ENCODE measurements at regions not wholly inside any gene's neighbourhood (a gene's known extent, or its start where the extent isn't known, plus 50 kb on each side); places are given as distances from the start of the nearest gene placed in this dataset.
"Not testable (repeated sequence)": the region's sequence is repeated elsewhere in the genome, so short reads cannot be mapped to it uniquely, and the experiment has no call there.

- H3K9me3 ChIP-seq (replicated peaks) = no peaks in the 10 kb centered on the region
- no peaks in the 10 kb centered on the region for H3K4me1 ChIP-seq
- no peak overlapping the region for H3K4me3 ChIP-seq
- H3K27me3 ChIP-seq = no peaks in the 10 kb centered on the region
- no peak overlapping the region for H3K27ac ChIP-seq
- no peaks in the 10 kb centered on the region for H3K36me3 ChIP-seq
- peak in 1 of 2 experiments; percentile 9 for DNase-seq
Measured at GRCh38 chr7:121546632-121547543, 150.8 kb upstream of the FAM3C start.

- no peaks in the 10 kb centered on the region for H3K9me3 ChIP-seq (replicated peaks)
- no peak for DNase-seq
- no peak overlapping the region for H3K27ac ChIP-seq
Measured at GRCh38 chr7:121545418-121545817, 149.3 kb upstream of the FAM3C start.

GRCh38 chr7:121544726-121545125 lies 148.6 kb upstream of the FAM3C start:
- H3K4me1 ChIP-seq = no peaks in the 10 kb centered on the region
- H3K27me3 ChIP-seq = no peaks in the 10 kb centered on the region
- H3K36me3 ChIP-seq = no peaks in the 10 kb centered on the region
- no peak for DNase-seq
- no peak overlapping the region for H3K4me3 ChIP-seq
- H3K9me3 ChIP-seq (replicated peaks) = no peaks in the 10 kb centered on the region
- H3K27ac ChIP-seq = no peak overlapping the region

More at GRCh38 chr7:121545418-121545817, 149.3 kb upstream of the FAM3C start:
- no peaks in the 10 kb centered on the region for H3K4me1 ChIP-seq
- H3K4me3 ChIP-seq = no peak overlapping the region
- no peaks in the 10 kb centered on the region for H3K27me3 ChIP-seq
- no peaks in the 10 kb centered on the region for H3K36me3 ChIP-seq

- DNase-seq = no peak
- Histone ChIP-seq H3K9me3 (replicated peaks) (no peaks in the 10 kb centered on the region), H3K4me1 (no peaks in the 10 kb centered on the region), H3K27me3 (no peaks in the 10 kb centered on the region), H3K36me3 (no peaks in the 10 kb centered on the region), H3K4me3 (no peak overlapping the region), H3K27ac (no peak overlapping the region)
Measured at GRCh38 chr7:121544238-121544637, 148.1 kb upstream of the FAM3C start.

- Histone ChIP-seq H3K4me1 (no peaks in the 10 kb centered on the region), H3K27ac (no peak overlapping the region), H3K4me3 (no peak overlapping the region), H3K36me3 (no peaks in the 10 kb centered on the region), H3K27me3 (no peaks in the 10 kb centered on the region), H3K9me3 (replicated peaks) (no peaks in the 10 kb centered on the region)
- DNase-seq = no peak
Measured at GRCh38 chr7:121541457-121541856, 145.3 kb upstream of the FAM3C start.

DNA sequence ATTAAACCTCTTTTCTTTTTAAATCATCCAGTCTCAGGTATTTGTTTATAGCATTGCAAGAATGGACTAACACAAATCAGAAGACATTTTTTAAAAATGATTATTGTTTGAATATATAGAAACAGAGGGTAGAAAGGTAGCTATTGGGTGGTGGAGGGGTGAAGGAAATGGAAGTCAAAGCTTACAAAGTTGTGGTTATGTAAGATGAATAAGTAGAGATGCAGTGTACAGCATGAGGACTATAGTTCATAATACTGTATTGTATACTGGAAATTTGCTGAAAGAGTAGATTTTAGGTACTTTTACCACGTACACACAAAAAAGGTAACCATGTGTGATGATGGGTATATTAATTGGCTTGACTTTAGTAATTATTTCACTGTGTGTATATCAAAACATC lies 144.0 kb upstream of the FAM3C start:
- DNase-seq = no peak
- H3K27ac ChIP-seq = no peak overlapping the region
- no peaks in the 10 kb centered on the region for H3K27me3 ChIP-seq
- H3K9me3 ChIP-seq (replicated peaks) = no peaks in the 10 kb centered on the region
- no peaks in the 10 kb centered on the region for H3K4me1 ChIP-seq
- no peak overlapping the region for H3K4me3 ChIP-seq
- H3K36me3 ChIP-seq = no peaks in the 10 kb centered on the region

DNA sequence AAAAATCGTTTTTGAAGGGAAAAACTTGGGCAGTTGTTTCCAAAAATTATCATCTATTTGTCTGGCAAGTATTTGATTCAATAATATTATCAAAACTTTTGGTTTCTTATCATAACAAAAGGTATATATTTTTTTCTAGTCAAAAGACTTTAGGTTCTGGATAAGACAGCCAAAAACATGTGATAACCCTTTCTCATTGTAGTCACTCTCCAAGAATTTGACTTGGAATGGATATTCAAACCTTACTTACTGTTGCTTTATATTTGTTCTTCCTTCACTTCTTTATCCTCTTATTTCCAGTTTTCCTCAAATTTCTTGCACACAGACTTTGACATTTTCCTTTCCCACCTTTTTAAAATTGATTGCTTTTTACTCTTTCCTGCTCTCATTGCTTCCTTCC lies 140.9 kb upstream of the FAM3C start:
- H3K36me3 ChIP-seq = no peaks in the 10 kb centered on the region
- no peak overlapping the region for H3K4me3 ChIP-seq
- peaks cover 1% of the 10 kb centered on the region for H3K4me1 ChIP-seq
- H3K27ac ChIP-seq = no peak overlapping the region
- H3K27me3 ChIP-seq = no peaks in the 10 kb centered on the region
- no peak for DNase-seq
- peaks cover 2% of the 10 kb centered on the region; the same call in 1 of the 2 replicates for H3K9me3 ChIP-seq (replicated peaks)

DNA sequence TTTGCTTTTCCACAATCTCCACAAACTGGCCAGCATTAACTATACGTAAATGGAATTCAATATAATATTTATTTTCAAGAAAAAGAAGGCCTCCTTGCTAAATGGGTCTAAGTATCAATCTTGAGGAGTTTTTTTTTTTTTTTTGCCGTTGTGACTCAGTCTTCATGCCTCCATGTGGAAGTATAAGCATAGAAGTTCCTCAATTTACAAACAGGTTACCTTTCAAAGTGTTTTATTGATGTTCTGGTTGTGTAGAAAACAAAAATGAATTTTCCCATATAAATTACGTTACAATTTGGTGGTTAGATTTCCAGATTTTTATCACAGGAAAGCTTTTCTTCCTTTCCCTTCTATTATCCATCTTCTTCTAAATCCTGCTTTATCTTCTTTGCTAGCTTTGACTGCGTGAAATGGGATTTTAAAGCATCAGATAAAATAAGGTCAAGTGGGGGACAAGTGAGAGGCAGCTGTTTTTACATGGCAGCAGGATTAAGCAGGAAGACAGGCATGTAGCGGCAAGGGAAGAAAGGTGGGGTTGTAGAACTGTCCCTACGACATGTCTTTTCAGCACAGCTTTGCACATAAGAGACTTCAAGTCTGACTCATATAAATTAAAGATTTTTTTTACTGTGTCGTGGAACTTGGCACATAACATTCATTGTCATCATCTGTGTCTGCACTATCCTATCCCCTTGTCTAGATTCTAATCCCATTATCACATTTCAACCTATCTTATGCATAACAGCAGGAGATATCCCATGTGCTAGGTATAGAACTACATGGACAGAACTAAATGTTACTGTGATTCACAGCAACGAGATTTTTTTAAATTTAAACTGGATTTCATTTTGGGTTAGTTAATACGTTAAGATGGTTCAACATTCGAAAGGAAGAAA lies 135.3 kb upstream of the FAM3C start:
- peak; percentile 76 to 90 for DNase-seq
- Histone ChIP-seq H3K27ac (peak overlapping the region; percentile 80), H3K36me3 (no peaks in the 10 kb centered on the region), H3K9me3 (replicated peaks) (peaks cover 6% of the 10 kb centered on the region; the same call in 1 of the 2 replicates), H3K4me3 (no peak overlapping the region), H3K4me1 (peaks cover 25% of the 10 kb centered on the region), H3K27me3 (no peaks in the 10 kb centered on the region)

DNA sequence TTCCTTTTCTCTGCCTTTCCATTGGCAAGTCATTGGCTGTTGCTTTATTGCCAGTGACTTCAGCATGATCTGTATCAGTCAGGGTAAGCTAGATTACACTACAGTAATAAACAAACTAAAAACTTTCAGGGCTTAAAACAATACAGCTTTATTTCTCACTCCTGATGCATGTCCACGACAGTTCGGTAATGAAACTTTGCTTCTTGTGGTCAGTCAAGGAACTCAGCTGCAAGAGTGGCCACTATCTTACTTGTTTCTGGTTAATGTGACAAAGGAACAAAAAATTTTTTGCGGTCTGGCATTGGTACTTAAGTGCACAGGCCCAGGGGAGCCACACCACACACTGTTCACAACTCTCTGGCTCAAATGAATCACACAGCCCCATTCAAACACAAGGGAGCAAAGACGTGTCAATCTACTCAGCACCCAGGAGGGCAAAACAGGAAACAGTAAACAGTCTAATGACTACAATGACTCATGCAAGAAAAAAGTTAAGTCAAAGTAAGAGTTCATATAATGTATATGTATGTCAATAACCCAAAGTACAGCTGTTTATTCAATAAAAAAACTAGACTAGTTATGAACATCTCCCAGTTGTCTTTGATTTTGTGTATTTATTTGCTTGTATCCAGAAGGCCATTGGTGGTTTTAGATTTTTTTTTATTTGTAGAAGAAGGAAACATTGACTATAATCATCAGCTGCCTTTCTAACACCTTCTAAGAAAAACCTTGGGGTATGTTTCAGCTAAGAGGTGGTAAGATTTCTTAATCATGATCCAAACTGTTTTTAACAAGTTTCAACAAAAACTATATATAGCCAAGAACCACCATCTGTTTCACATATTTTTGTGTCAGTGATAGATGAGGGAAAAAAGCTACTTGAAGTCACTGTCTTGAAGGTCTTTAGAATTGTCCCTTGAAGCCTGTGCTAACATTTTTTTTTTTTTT lies 134.4 kb upstream of the FAM3C start:
- peaks cover 6% of the 10 kb centered on the region; the same call in 1 of the 2 replicates for H3K9me3 ChIP-seq (replicated peaks)
- H3K4me3 ChIP-seq = peak overlapping the region; percentile 29
- DNase-seq = peak; percentile 81 to 93
- no peaks in the 10 kb centered on the region for H3K36me3 ChIP-seq
- H3K27me3 ChIP-seq = no peaks in the 10 kb centered on the region
- peak overlapping the region; percentile 80 for H3K27ac ChIP-seq
- peaks cover 25% of the 10 kb centered on the region for H3K4me1 ChIP-seq

DNA sequence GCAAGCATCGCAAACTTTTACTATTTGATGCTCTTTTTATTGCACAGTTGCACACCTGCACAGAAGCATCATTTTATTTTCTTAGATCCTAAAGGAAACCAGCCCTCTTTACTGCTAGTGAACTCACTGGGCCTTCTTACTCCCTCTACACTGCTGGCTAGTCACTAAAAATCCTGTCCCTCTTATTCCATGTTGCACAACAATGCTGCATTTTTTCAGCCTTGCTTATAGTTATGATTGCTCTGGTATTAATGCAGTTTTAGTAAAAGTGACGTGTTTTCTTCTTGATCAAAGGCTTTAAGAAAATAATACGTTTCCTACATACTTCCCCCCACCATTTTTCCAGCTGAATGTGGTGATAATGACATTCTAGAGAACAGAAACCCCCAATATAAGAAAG lies 132.9 kb upstream of the FAM3C start:
- Histone ChIP-seq H3K36me3 (no peaks in the 10 kb centered on the region), H3K4me1 (peaks cover 25% of the 10 kb centered on the region), H3K9me3 (replicated peaks) (peaks cover 6% of the 10 kb centered on the region; the same call in 1 of the 2 replicates), H3K27ac (no peak overlapping the region), H3K27me3 (no peaks in the 10 kb centered on the region), H3K4me3 (no peak overlapping the region)
- no peak for DNase-seq

DNA sequence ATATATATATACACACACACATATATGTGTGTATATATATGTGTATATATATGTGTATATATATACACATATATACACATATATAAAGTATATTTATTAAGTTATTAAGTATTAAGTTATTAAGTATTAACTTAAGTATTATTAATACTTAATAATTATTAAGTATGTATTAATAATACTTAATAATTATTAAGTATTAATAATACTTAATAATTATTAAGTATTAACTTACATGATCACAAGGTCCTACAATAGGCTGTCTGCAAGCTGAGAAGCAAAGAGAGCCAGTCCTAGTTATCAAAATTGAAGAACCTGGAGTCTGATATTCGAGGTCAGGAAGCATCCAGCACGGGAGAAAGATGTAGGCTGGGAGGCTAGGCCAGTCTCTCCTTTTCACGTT lies 130.1 kb upstream of the FAM3C start:
- H3K4me3 ChIP-seq; H3K9me3 ChIP-seq (replicated peaks); H3K36me3 ChIP-seq; H3K27ac ChIP-seq; H3K27me3 ChIP-seq; DNase-seq: not testable (repeated sequence)
- H3K4me1 ChIP-seq = peaks cover 17% of the 10 kb centered on the region

- peaks cover 11% of the 10 kb centered on the region for H3K4me1 ChIP-seq
- no peak for DNase-seq
- no peak overlapping the region for H3K4me3 ChIP-seq
- no peaks in the 10 kb centered on the region for H3K36me3 ChIP-seq
- no peaks in the 10 kb centered on the region; the same call in 1 of the 2 replicates for H3K9me3 ChIP-seq (replicated peaks)
- no peak overlapping the region for H3K27ac ChIP-seq
- H3K27me3 ChIP-seq = no peaks in the 10 kb centered on the region
Measured at GRCh38 chr7:121525155-121525819, 129.2 kb upstream of the FAM3C start.

- Histone ChIP-seq H3K27ac (no peak overlapping the region), H3K9me3 (replicated peaks) (no peaks in the 10 kb centered on the region; the same call in 1 of the 2 replicates), H3K4me1 (no peaks in the 10 kb centered on the region), H3K27me3 (no peaks in the 10 kb centered on the region), H3K4me3 (no peak overlapping the region), H3K36me3 (no peaks in the 10 kb centered on the region)
- no peak for DNase-seq
Measured at GRCh38 chr7:121521711-121522400, 125.7 kb upstream of the FAM3C start.

Data from SJCRH30 (cell line).